ENCODE measurements at regions not wholly inside any gene's neighbourhood (a gene's known extent, or its start where the extent isn't known, plus 50 kb on each side); places are given as distances from the start of the nearest gene placed in this dataset.
"Not testable (repeated sequence)": the region's sequence is repeated elsewhere in the genome, so short reads cannot be mapped to it uniquely, and the experiment has no call there.

DNA sequence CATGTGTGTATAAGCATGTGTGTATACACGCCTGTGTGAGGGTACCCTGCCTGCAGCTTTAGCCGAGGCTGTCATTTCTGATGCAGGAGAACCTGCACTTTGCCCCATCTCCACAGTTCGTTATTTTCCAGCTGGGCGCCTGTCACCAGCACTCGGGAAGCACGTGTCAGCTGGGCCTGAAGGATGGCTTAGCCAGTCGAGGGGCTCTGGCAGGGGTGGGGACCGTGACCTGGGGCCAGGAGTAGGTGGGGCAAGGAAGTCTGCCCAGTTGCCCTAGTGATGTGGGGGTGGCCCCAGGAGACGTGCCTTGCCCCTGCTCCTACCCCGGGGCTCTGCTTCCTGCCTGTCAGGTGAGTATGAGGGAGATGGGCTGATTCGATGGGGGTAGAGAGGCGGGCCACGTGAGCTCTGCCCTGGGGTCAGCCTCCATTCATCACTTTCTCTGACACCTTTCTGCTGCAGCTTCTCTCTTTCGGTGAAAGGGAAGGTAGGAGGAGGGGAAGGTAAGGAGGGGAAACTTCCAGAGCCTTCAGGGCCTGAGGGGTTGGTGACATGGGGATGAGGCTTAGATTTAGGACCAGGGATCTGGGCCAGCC, 130.6 kb upstream of the SKOR2 start:
- DNase-seq, result no peak
- BruUV-seq (replicated peaks), result no TSS peak
- Mint-ChIP-seq H3K36me3 (ENCODE audit: insufficient read depth, unreplicated experiment) (no peaks in the 10 kb centered on the region), H3K27me3 (ENCODE audit: unreplicated experiment) (peaks cover 63% of the 10 kb centered on the region), H3K27ac (ENCODE audit: unreplicated experiment) (no peak overlapping the region), H3K4me1 (ENCODE audit: low read depth, unreplicated experiment) (no peaks in the 10 kb centered on the region), H3K9me3 (ENCODE audit: low read depth, unreplicated experiment) (peaks cover 2% of the 10 kb centered on the region), H3K4me3 (ENCODE audit: low read depth, unreplicated experiment) (no peak overlapping the region)
- TF ChIP-seq, protein P1, sequence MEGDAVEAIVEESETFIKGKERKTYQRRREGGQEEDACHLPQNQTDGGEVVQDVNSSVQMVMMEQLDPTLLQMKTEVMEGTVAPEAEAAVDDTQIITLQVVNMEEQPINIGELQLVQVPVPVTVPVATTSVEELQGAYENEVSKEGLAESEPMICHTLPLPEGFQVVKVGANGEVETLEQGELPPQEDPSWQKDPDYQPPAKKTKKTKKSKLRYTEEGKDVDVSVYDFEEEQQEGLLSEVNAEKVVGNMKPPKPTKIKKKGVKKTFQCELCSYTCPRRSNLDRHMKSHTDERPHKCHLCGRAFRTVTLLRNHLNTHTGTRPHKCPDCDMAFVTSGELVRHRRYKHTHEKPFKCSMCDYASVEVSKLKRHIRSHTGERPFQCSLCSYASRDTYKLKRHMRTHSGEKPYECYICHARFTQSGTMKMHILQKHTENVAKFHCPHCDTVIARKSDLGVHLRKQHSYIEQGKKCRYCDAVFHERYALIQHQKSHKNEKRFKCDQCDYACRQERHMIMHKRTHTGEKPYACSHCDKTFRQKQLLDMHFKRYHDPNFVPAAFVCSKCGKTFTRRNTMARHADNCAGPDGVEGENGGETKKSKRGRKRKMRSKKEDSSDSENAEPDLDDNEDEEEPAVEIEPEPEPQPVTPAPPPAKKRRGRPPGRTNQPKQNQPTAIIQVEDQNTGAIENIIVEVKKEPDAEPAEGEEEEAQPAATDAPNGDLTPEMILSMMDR (IDR thresholded peaks at IDR 0.05; ENCODE audit: unreplicated experiment), result no peak
- CTCF ChIA-PET, result no interaction called here
- intact Hi-C loops (cut with micrococcal nuclease; ENCODE audit: unreplicated experiment), result no loop called here

DNA sequence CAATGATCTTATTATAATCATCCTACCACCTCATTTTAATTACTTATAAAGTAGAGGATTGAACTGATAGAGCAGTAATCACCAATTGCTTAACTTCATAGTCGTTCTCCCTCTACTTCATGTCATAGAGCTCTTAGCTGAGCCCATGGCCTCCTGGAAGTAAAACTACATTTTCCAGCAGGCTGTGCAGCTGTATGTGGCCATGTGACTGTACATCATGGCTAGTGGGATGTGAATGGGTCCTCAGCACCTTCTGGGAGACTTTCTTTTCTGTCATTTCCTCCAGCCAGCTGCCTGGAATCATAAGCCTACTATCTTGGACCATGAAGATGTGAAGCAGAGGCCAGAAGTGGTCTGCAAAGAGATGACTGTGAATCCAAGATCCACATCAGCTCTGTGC, 128.7 kb upstream of the SKOR2 start:
- no TSS peak for BruUV-seq (replicated peaks)

DNA sequence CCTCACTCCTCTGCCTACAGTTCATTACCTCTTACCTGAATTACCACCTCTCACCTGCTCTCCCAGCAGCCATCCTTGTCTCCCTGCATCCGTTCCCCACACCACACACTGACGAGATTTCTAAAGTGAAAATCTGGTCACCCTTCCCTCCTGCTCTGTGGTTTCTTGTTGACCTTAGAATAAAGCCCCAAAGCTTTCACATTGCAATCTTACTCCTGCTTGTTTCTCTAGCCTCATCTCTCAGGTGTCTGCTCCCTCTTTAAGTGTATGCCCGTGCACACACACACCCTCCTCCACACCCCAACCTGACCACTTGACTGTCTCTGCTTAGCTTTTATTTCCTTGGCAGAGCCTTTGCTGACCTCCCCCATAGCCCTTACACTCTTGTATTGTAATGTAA, 122.0 kb upstream of the SKOR2 start:
- intact Hi-C loops (cut with micrococcal nuclease; ENCODE audit: unreplicated experiment), result no loop called here
- TF ChIP-seq, protein P1 (IDR thresholded peaks at IDR 0.05; ENCODE audit: unreplicated experiment), result no peak
- CTCF ChIA-PET, result no interaction called here
- Mint-ChIP-seq H3K9me3 (ENCODE audit: low read depth, unreplicated experiment) (no peaks in the 10 kb centered on the region), H3K4me3 (ENCODE audit: low read depth, unreplicated experiment) (no peak overlapping the region), H3K36me3 (ENCODE audit: insufficient read depth, unreplicated experiment) (no peaks in the 10 kb centered on the region), H3K27ac (ENCODE audit: unreplicated experiment) (no peak overlapping the region), H3K4me1 (ENCODE audit: low read depth, unreplicated experiment) (no peaks in the 10 kb centered on the region), H3K27me3 (ENCODE audit: unreplicated experiment) (peaks cover 52% of the 10 kb centered on the region)
- DNase-seq, result no peak
- BruUV-seq (replicated peaks), result no TSS peak

More for the DNA sequence above, 128.7 kb upstream of the SKOR2 start:
- Mint-ChIP-seq H3K36me3 (ENCODE audit: insufficient read depth, unreplicated experiment) (no peaks in the 10 kb centered on the region), H3K27ac (ENCODE audit: unreplicated experiment) (no peak overlapping the region), H3K4me1 (ENCODE audit: low read depth, unreplicated experiment) (no peaks in the 10 kb centered on the region), H3K9me3 (ENCODE audit: low read depth, unreplicated experiment) (no peaks in the 10 kb centered on the region), H3K27me3 (ENCODE audit: unreplicated experiment) (peaks cover 75% of the 10 kb centered on the region), H3K4me3 (ENCODE audit: low read depth, unreplicated experiment) (no peak overlapping the region)
- no peak for DNase-seq
- CTCF ChIA-PET, result no interaction called here
- intact Hi-C loops (cut with micrococcal nuclease; ENCODE audit: unreplicated experiment), result no loop called here
- TF ChIP-seq, protein P1 (IDR thresholded peaks at IDR 0.05; ENCODE audit: unreplicated experiment), result no peak

DNA sequence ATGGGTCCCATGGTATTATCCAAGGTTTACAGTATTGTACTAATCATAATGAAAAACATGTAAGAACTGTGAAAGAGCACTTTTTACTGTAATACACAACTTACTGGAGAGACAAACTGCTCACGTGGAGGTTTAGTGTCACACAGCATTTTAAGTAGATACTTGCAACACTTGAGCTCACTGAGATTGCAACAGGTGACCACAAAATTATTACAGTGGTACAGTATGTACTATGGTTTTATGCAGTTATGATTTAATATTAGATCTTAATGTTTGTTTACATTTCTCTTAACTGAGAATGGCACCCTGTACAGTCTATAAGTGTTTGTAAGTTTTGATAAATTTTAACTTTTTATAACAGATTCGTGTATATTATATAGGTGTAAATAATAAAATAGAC, 118.6 kb upstream of the SKOR2 start:
- Mint-ChIP-seq H3K4me3 (ENCODE audit: low read depth, unreplicated experiment) (no peak overlapping the region), H3K36me3 (ENCODE audit: insufficient read depth, unreplicated experiment) (no peaks in the 10 kb centered on the region), H3K27me3 (ENCODE audit: unreplicated experiment) (peaks cover 44% of the 10 kb centered on the region), H3K27ac (ENCODE audit: unreplicated experiment) (no peak overlapping the region), H3K9me3 (ENCODE audit: low read depth, unreplicated experiment) (no peaks in the 10 kb centered on the region), H3K4me1 (ENCODE audit: low read depth, unreplicated experiment) (no peaks in the 10 kb centered on the region)
- CTCF ChIA-PET, result no interaction called here
- DNase-seq, result no peak
- no TSS peak for BruUV-seq (replicated peaks)
- intact Hi-C loops (cut with micrococcal nuclease; ENCODE audit: unreplicated experiment), result no loop called here
- TF ChIP-seq, protein P1 (IDR thresholded peaks at IDR 0.05; ENCODE audit: unreplicated experiment), result no peak

DNA sequence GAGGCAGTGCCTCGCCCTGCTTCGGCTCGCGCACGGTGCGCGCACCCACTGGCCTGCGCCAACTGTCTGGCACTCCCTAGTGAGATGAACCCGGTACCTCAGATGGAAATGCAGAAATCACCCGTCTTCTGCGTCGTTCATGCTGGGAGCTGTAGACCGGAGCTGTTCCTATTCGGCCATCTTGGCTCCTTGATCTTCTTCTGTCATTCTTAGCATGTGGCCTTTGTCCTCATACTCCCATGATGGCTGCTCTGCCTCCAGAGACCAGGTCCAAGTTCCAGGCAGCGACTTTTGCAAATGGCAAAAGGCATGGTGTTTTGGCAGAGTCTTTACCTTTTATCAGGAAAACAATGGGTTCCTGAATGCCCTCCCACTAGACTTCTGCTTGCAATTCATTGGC, 102.6 kb upstream of the SKOR2 start:
- CTCF ChIA-PET; H3K4me3 Mint-ChIP-seq (ENCODE audit: low read depth, unreplicated experiment); DNase-seq; H3K9me3 Mint-ChIP-seq (ENCODE audit: low read depth, unreplicated experiment); H3K27ac Mint-ChIP-seq (ENCODE audit: unreplicated experiment); intact Hi-C loops (cut with micrococcal nuclease; ENCODE audit: unreplicated experiment); BruUV-seq (replicated peaks); H3K4me1 Mint-ChIP-seq (ENCODE audit: low read depth, unreplicated experiment); H3K36me3 Mint-ChIP-seq (ENCODE audit: insufficient read depth, unreplicated experiment): not testable (repeated sequence)
- peaks cover 51% of the 10 kb centered on the region for H3K27me3 Mint-ChIP-seq (ENCODE audit: unreplicated experiment)

All from Calu3 (cell line).